ENCODE measurements at regions not wholly inside any gene's neighbourhood (a gene's known extent, or its start where the extent isn't known, plus 50 kb on each side); places are given as distances from the start of the nearest gene placed in this dataset.

GRCh38 chrX:115392031-115392430 lies 102.5 kb downstream of the LUZP4 start:
- TF ChIP-seq, protein P1, sequence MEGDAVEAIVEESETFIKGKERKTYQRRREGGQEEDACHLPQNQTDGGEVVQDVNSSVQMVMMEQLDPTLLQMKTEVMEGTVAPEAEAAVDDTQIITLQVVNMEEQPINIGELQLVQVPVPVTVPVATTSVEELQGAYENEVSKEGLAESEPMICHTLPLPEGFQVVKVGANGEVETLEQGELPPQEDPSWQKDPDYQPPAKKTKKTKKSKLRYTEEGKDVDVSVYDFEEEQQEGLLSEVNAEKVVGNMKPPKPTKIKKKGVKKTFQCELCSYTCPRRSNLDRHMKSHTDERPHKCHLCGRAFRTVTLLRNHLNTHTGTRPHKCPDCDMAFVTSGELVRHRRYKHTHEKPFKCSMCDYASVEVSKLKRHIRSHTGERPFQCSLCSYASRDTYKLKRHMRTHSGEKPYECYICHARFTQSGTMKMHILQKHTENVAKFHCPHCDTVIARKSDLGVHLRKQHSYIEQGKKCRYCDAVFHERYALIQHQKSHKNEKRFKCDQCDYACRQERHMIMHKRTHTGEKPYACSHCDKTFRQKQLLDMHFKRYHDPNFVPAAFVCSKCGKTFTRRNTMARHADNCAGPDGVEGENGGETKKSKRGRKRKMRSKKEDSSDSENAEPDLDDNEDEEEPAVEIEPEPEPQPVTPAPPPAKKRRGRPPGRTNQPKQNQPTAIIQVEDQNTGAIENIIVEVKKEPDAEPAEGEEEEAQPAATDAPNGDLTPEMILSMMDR (IDR thresholded peaks at IDR 0.05) = no peak
- TF ChIP-seq POLR2A (IDR thresholded peaks at IDR 0.05) (no peak), EP300 (IDR thresholded peaks at IDR 0.05) (no peak)

Data from stomach (tissue), 4 donors.